Bronchial epithelial cell (primary cell): ENCODE measurements at regions not wholly inside any gene's neighbourhood (a gene's known extent, or its start where the extent isn't known, plus 50 kb on each side); places are given as distances from the start of the nearest gene placed in this dataset.

Experiments
- DNase-seq: peaks from one replicate; pipeline ENCODE4 v3.0.0-alpha.2; 2010; ENCODE audit warnings: low read depth
- FAIRE-seq: peaks from 2 replicates; lab custom pipeline; 2011; peaks lifted over from hg19 to GRCh38; lab: Jason Lieb, UNC
- H3K27me3 ChIP-seq: 2 replicates; pipeline ENCODE4 v1.5.1; 2011; ENCODE audit warnings: low read length; ENCODE audit not compliant: control insufficient read depth, insufficient read depth
- H3K36me3 ChIP-seq: 2 replicates; pipeline ENCODE4 v1.5.1; 2011; ENCODE audit warnings: low read length; ENCODE audit not compliant: control insufficient read depth, insufficient read depth
- H3K4me3 ChIP-seq: 2 replicates; pipeline ENCODE4 v1.5.1; 2011; ENCODE audit warnings: mild to moderate bottlenecking, low read depth, low read length, control low read depth
- TF ChIP-seq, protein P1 (sequence below): IDR thresholded peaks from 2 replicates; pipeline ENCODE4 v1.5.1; 2011; ENCODE audit warnings: mild to moderate bottlenecking, moderate library complexity, low read length, control low read depth, inconsistent platforms; ENCODE audit not compliant: insufficient read depth, severe bottlenecking

DNA sequence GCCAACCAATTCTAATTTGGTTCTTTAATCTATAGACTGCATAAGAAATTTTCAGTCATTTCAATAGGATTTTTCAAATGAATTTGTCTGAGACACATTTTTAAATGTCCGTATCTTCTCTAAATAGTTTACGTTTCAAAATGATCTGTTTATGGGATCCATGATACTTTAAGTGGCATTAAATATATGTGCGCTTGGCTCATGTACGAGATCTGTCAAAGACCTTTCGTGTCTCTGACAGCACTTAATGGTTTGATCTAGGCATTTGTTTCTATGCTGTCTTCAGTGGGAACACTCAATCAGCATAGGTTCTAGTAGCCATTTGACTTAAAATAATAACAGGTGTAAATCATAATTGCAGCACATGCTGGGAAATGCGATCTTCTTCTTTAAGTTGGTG, 731.0 kb downstream of the CENPC start:
- Histone ChIP-seq H3K36me3 (no peaks in the 10 kb centered on the region), H3K4me3 (no peak overlapping the region), H3K27me3 (no peaks in the 10 kb centered on the region)
- no peak for DNase-seq
- FAIRE-seq = no peak
- TF ChIP-seq, protein P1, sequence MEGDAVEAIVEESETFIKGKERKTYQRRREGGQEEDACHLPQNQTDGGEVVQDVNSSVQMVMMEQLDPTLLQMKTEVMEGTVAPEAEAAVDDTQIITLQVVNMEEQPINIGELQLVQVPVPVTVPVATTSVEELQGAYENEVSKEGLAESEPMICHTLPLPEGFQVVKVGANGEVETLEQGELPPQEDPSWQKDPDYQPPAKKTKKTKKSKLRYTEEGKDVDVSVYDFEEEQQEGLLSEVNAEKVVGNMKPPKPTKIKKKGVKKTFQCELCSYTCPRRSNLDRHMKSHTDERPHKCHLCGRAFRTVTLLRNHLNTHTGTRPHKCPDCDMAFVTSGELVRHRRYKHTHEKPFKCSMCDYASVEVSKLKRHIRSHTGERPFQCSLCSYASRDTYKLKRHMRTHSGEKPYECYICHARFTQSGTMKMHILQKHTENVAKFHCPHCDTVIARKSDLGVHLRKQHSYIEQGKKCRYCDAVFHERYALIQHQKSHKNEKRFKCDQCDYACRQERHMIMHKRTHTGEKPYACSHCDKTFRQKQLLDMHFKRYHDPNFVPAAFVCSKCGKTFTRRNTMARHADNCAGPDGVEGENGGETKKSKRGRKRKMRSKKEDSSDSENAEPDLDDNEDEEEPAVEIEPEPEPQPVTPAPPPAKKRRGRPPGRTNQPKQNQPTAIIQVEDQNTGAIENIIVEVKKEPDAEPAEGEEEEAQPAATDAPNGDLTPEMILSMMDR = no peak

DNA sequence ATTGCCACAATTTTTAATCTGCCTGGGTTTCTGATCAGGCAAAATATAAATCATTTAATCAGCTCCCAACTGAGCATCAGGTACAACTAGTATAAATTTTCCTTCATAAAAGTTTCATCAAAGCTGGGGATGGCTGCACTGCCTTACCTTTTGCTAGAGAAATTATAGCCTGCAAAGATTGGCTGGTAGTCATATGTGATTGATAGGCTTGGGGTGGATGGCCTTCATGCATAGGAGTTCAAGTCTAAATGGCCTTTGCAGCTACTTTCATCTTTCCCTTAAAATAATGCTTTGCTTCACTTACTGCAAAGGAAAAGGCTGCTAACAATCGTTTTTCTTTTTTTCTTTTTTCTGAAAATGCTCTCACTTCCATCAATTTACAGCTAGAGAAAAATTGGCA, 739.7 kb downstream of the CENPC start:
- TF ChIP-seq, protein P1 = no peak
- no peak overlapping the region for H3K4me3 ChIP-seq
- no peak for FAIRE-seq
- no peak for DNase-seq
- H3K36me3 ChIP-seq = no peaks in the 10 kb centered on the region
- H3K27me3 ChIP-seq = no peaks in the 10 kb centered on the region

GRCh38 chr4:66804979-66805378, 740.3 kb downstream of the CENPC start:
- no peaks in the 10 kb centered on the region for H3K27me3 ChIP-seq
- no peak overlapping the region for H3K4me3 ChIP-seq
- no peaks in the 10 kb centered on the region for H3K36me3 ChIP-seq
- FAIRE-seq = no peak
- no peak for DNase-seq
- TF ChIP-seq, protein P1 = no peak

DNA sequence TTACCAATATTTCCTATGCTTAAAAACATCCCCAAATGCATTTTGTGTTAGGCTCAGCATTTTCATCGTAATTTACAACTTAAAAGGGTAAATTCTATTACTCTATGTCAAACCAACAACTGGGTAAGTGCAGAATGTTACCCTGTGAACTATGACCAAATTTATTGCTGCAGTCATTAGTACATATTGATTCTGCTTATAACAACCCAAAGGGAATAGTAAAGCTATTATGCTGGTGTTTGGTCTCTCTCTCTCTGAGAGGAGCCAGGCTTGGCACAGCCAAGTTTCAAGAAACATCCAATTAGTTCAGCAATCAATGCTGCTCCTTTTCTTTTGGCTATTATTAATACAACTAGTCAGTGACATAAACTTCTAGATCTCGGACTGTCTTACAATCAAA, 747.7 kb downstream of the CENPC start:
- no peaks in the 10 kb centered on the region for H3K36me3 ChIP-seq
- FAIRE-seq (no peak), DNase-seq (no peak)
- TF ChIP-seq, protein P1 = no peak
- no peaks in the 10 kb centered on the region for H3K27me3 ChIP-seq
- H3K4me3 ChIP-seq = no peak overlapping the region

DNA sequence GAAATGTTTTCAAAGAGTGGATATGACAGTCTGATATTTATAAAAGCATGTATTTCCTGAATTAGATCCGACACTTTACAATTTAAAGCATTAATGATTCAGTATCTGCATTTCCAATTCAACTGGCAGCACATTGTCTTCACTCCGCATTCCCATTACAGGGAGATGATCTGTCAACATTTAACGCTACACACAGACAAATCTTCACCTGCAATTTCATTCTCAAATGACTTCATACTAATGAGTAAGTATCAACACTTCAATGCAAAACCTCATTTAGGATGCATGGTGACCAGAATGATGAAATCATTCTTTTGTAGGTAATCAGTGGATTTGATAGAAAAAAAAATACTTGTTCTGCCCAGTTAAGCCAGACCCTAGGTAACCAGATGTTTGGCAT, 749.6 kb downstream of the CENPC start:
- FAIRE-seq (no peak), DNase-seq (no peak)
- H3K27me3 ChIP-seq = no peaks in the 10 kb centered on the region
- no peak overlapping the region for H3K4me3 ChIP-seq
- TF ChIP-seq, protein P1 = no peak
- no peaks in the 10 kb centered on the region for H3K36me3 ChIP-seq

DNA sequence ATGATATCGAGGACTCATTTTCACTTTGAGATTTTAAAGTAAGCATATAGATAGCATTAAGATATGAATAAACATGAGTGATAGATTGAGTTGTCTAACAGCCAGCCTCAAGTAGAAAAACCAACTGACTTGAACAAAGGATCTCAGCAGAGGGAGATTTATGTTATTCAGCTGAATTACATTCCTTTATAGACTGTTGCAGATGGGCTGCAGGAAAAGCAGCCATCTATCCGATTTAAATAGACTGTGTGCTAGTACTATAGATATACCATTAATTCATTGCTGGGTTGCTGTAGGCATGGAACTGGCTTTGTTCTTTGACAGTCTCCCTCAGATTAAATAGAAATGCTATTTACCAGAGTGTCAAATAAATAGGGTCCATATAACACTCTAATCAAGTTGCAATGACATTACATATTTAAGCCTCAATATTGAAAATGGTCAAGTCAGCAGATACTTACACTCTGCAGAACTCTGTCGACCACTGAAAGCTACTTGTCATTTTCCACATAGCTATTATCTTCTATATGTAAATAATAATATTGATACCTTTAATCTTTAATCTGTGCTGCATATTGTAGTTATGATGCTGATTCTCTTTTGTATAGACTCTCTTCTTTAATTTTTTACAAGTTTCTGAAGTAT, 750.8 kb downstream of the CENPC start:
- no peak for FAIRE-seq
- TF ChIP-seq, protein P1 = no peak
- H3K36me3 ChIP-seq = no peaks in the 10 kb centered on the region

More for the DNA sequence above, 750.8 kb downstream of the CENPC start:
- H3K27me3 ChIP-seq = no peaks in the 10 kb centered on the region
- H3K4me3 ChIP-seq = no peak overlapping the region
- DNase-seq = no peak
